GM12875 (cell line): ENCODE measurements at regions not wholly inside any gene's neighbourhood (a gene's known extent, or its start where the extent isn't known, plus 50 kb on each side); places are given as distances from the start of the nearest gene placed in this dataset.
"Not testable (repeated sequence)": the region's sequence is repeated elsewhere in the genome, so short reads cannot be mapped to it uniquely, and the experiment has no call there.

Source experiments
- H3K4me3 ChIP-seq: one replicate; pipeline ENCODE4 v1.5.1; 2011; ENCODE audit warnings: low read depth, low read length, control low read depth
- CTCF ChIP-seq: IDR thresholded peaks from 2 replicates; pipeline ENCODE4 v1.5.1; 2011; ENCODE audit warnings: low read depth, mild to moderate bottlenecking, control low read depth, inconsistent platforms, low read length, moderate library complexity, borderline replicate concordance; ENCODE audit not compliant: insufficient read depth

GRCh38 chr10:55550236-55550635 is 749.2 kb upstream of the PCDH15 start:
- no peak for TF ChIP-seq CTCF
- no peak overlapping the region for H3K4me3 ChIP-seq

- not testable (repeated sequence) for H3K4me3 ChIP-seq
Measured at GRCh38 chr10:55537497-55537896, 736.5 kb upstream of the PCDH15 start.

DNA sequence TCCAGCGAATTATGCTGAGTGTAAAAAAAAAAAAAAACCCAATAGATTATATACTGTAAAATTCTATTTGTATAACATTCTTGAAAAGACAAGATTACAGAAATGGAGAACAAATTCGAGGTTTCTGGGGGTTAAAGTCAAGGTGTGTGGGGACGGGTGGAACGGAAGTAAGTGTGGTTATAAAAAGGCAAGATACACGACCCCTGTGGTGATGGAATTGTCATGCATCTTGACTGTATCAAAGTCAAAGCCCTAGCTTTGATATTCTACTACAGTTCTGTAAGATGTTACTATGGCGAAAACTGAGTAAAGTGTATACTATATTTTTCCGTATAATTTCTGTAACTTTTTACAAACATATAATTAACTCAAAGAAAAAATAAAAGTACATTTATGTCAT is 718.2 kb upstream of the PCDH15 start:
- no peak overlapping the region for H3K4me3 ChIP-seq
- TF ChIP-seq CTCF, result no peak

DNA sequence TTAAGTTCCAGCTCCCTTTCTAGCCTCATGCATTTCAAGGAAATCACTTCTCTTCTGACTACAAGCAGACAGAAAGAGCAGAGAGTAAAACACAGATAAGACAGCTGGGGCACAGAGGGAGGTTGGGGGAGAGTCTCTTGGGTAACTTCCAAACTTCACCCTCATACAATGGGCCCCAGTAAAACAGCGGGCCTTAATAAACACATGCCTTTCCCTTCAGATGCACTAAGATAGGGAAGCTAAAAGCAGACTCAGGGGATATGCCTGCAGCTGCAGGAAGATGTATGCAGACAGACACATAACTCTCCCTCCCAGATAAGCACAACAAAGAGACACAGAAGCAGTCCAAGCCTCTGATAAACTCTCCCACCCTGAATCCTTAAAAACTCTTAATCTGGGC is 717.4 kb upstream of the PCDH15 start:
- not testable (repeated sequence) for H3K4me3 ChIP-seq

GRCh38 chr10:55509168-55509567 is 708.1 kb upstream of the PCDH15 start:
- TF ChIP-seq CTCF, result no peak
- H3K4me3 ChIP-seq, result no peak overlapping the region

DNA sequence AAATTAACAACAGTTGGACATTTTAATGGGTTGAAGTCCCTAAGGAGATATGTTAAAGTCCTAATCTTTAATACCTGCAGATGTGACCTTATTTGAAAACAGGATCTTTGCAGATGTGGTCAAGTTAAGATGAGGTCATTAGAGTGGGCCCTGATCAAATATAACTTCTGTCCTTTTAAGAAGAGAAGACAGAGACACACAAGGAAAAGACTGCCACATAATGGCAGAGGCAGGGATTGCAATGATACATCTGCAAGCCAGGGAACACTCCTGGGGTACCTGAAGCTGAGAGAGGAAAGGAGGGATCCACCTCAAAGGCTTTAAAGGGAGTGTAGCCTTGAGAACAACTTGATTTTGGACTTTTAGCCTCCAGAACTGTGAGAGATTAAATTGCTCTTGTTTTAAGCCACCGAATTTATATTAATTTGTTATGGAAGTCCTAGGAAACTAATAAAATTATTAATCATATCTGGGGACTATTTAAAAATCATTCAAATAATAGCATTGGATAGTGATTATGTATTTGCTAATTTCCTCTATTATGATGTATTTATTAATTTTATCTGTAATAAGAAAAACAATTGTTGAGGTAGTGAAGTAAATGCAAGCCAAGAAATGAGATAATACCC is 700.0 kb upstream of the PCDH15 start:
- TF ChIP-seq CTCF, result peak; percentile 59
- H3K4me3 ChIP-seq, result no peak overlapping the region

DNA sequence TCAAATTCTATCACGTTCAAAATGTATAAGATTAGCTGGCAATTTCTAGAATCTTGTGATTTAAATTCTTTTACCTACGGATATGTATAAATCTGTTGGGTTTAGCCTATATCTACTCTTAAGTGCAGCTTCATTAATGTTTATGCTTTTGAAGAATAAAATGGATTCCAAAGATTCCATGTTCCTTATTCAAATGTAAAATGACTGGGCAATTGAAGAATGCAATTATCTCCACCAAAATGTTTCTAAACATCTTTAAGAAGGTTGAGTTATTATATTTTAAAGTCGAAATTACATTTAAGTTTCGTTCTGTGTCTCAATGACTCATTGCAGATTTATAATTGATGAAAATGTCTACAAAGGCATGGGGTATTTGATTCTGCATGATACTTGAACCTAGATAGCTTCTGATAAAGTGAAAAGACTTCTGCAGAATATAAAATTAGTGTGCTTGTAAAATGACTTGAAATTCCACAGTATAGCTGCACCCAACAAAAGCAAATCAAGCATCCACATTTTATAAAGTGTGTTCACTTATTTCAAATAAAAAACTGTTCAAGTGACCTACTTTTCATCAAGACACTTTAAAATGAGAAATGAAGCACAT is 697.0 kb upstream of the PCDH15 start:
- no peak for TF ChIP-seq CTCF
- no peak overlapping the region for H3K4me3 ChIP-seq

DNA sequence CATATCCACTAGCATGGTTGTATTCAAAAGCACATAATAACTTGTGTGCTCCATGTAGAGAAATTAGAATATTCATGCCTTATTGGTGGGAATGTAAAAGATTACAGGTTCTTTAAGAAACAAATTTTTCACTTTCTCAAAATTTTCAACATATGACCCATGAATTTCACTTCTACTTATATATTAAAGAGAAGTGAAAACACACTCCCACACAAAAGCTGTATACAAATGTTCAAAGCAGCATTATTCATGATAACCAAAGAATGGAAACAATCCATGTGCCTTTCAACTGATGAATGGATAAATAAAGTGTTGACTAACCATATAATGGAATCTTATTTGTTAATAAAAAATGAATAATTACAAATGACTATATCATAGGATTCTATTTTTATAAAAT is 694.5 kb upstream of the PCDH15 start:
- no peak for TF ChIP-seq CTCF
- H3K4me3 ChIP-seq, result no peak overlapping the region
